Testis (tissue), 2 donors: ENCODE measurements at regions not wholly inside any gene's neighbourhood (a gene's known extent, or its start where the extent isn't known, plus 50 kb on each side); places are given as distances from the start of the nearest gene placed in this dataset.

Source experiments
- DNase-seq: peaks from one replicate; pipeline ENCODE4 v3.0.0-alpha.2; 2019
- H3K27ac ChIP-seq, 2 donors: fragments of 200-600 bp; sonication (generic); one replicate each; pipeline ENCODE4 v1.5.1; 2019
- H3K27me3 ChIP-seq: fragments of 200-600 bp; sonication (generic); one replicate; pipeline ENCODE4 v1.5.1; 2019
- H3K36me3 ChIP-seq: fragments of 200-600 bp; sonication (generic); one replicate; pipeline ENCODE4 v1.5.1; 2017; ENCODE audit warnings: low read depth; ENCODE audit errors: missing control alignments
- H3K4me1 ChIP-seq: fragments of 200-600 bp; sonication (generic); one replicate; pipeline ENCODE4 v1.5.1; 2019
- H3K4me3 ChIP-seq, 2 donors: fragments of 200-600 bp; sonication (generic); one replicate each; pipeline ENCODE4 v1.5.1; 2017 to 2019
- H3K9me3 ChIP-seq: fragments of 200-600 bp; sonication (generic); one replicate; pipeline ENCODE4 v1.5.1; 2017
- CTCF ChIP-seq, 3 experiments: fragments of 450-650 bp in 2 of 3; fragments of 200-600 bp in 1 of 3; sonication (generic) in 1 of 3; IDR thresholded peaks; one replicate each; pipeline ENCODE4 v1.5.1; 2016 to 2019; ENCODE audit warnings: antibody characterized with exemption in 3 of 3, mild to moderate bottlenecking in 2 of 3, moderate library complexity in 1 of 3
- POLR2A ChIP-seq: fragments of 450-650 bp; IDR thresholded peaks from one replicate; pipeline ENCODE4 v1.6.1; 2017; ENCODE audit warnings: antibody characterized with exemption, mild to moderate bottlenecking, moderate library complexity
- WGBS, 2 donors: methylation state at CpG; one replicate each; pipeline ENCODE4 v1.1.5; 2018; 5-methylcytosine and 5-hydroxymethylcytosine counted together
- intact Hi-C: fragments of 100-400 bp; cut with DNase I; formaldehyde crosslinking; loops from one replicate; pipeline ENCODE4 v1.15.1; 2023; ENCODE audit warnings: low total_unique reads

GRCh38 chr12:19804737-19805136 is 365.4 kb downstream of the AEBP2 start:
- H3K4me3 ChIP-seq = no peak overlapping the region
- 93% methylated on average over 1 of the region's 1 CpG for WGBS, 2 donors
- H3K27me3 ChIP-seq = no peaks in the 10 kb centered on the region
- no peak for DNase-seq
- H3K4me1 ChIP-seq = no peaks in the 10 kb centered on the region
- intact Hi-C loops = no loop called here
- no peaks in the 10 kb centered on the region for H3K9me3 ChIP-seq
- TF ChIP-seq POLR2A = no peak
- no peak for TF ChIP-seq CTCF (IDR thresholded peaks at IDR 0.05)
- H3K27ac ChIP-seq = no peak overlapping the region
- no peaks in the 10 kb centered on the region for H3K36me3 ChIP-seq

- whole genome bisulfite sequencing, 2 donors = 94% methylated on average over 2 of the region's 2 CpGs
- Histone ChIP-seq H3K4me3 (no peak overlapping the region), H3K27ac (no peak overlapping the region), H3K9me3 (no peaks in the 10 kb centered on the region), H3K4me1 (no peaks in the 10 kb centered on the region), H3K36me3 (no peaks in the 10 kb centered on the region), H3K27me3 (no peaks in the 10 kb centered on the region)
- no peak for TF ChIP-seq CTCF (IDR thresholded peaks at IDR 0.05)
- TF ChIP-seq POLR2A = no peak
- intact Hi-C loops = no loop called here
- DNase-seq = no peak
Observed at GRCh38 chr12:19808371-19808770, 369.1 kb downstream of the AEBP2 start.

- intact Hi-C loops = no loop called here
- H3K4me3 ChIP-seq = no peak overlapping the region
- H3K9me3 ChIP-seq = no peaks in the 10 kb centered on the region
- no peaks in the 10 kb centered on the region for H3K4me1 ChIP-seq
- no peaks in the 10 kb centered on the region for H3K36me3 ChIP-seq
- no peak overlapping the region for H3K27ac ChIP-seq
- TF ChIP-seq CTCF (IDR thresholded peaks at IDR 0.05) (no peak), POLR2A (no peak)
- no peaks in the 10 kb centered on the region for H3K27me3 ChIP-seq
- DNase-seq = no peak
- WGBS, 2 donors = 38 to 47% methylated on average over 1 of the region's 1 CpG
Observed at GRCh38 chr12:19810213-19810612, 370.9 kb downstream of the AEBP2 start.

- no peaks in the 10 kb centered on the region for H3K4me1 ChIP-seq
- whole genome bisulfite sequencing, 2 donors = 83 to 96% methylated on average over 3 of the region's 3 CpGs
- intact Hi-C loops = no loop called here
- TF ChIP-seq CTCF (IDR thresholded peaks at IDR 0.05) (no peak), POLR2A (no peak)
- H3K27me3 ChIP-seq = no peaks in the 10 kb centered on the region
- H3K27ac ChIP-seq = no peak overlapping the region
- H3K36me3 ChIP-seq = no peaks in the 10 kb centered on the region
- H3K9me3 ChIP-seq = no peaks in the 10 kb centered on the region
- DNase-seq = no peak
- no peak overlapping the region for H3K4me3 ChIP-seq
Observed at GRCh38 chr12:19811922-19812321, 372.6 kb downstream of the AEBP2 start.

GRCh38 chr12:19819231-19819630 is 379.9 kb downstream of the AEBP2 start:
- no peak overlapping the region for H3K27ac ChIP-seq
- intact Hi-C loops = no loop called here
- no peak overlapping the region for H3K4me3 ChIP-seq
- WGBS, 2 donors = 45 to 49% methylated on average over 4 of the region's 4 CpGs
- no peaks in the 10 kb centered on the region for H3K9me3 ChIP-seq
- no peaks in the 10 kb centered on the region for H3K27me3 ChIP-seq
- TF ChIP-seq POLR2A (no peak), CTCF (IDR thresholded peaks at IDR 0.05) (no peak)
- H3K4me1 ChIP-seq = peaks cover 8% of the 10 kb centered on the region
- H3K36me3 ChIP-seq = no peaks in the 10 kb centered on the region
- peak; percentile 33 for DNase-seq
